ENCODE measurements at regions not wholly inside any gene's neighbourhood (a gene's known extent, or its start where the extent isn't known, plus 50 kb on each side); places are given as distances from the start of the nearest gene placed in this dataset.

DNA sequence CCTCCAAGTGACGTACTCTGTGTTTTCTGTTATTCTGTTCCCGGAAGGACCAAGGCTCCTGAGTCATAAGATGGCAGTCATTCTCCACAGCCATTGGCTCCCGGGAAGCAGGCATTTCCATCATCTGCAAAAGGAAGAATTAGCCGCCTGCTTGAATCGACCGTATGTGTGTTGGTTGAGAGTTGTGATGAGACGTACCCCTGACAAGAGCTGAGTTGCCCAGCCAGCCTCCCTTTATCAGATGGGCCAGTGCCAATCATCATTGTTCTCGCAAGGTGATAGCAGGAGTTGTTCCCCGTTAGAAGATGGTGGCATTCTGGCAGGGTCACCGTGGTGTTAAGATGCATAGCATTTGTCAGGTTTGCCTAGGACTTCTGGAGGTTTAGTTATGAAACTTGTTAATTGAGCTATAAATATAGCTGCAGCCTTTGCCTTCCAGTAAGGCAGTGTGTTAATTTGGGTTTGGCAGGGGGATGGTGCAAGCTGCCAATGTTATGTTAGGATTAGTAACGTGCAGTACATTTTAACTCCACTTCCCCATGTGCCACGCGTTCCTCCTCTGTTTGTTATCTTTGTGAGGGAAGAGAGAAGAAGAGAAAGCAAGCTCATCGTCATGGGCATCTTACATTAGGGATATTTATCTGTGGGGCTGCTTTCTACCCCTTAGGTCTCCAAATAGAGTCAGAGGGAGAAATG lies 652.7 kb upstream of the FANCL start:
- DNase-seq (ENCODE audit: low read depth) = no peak
- TF ChIP-seq, protein P1, sequence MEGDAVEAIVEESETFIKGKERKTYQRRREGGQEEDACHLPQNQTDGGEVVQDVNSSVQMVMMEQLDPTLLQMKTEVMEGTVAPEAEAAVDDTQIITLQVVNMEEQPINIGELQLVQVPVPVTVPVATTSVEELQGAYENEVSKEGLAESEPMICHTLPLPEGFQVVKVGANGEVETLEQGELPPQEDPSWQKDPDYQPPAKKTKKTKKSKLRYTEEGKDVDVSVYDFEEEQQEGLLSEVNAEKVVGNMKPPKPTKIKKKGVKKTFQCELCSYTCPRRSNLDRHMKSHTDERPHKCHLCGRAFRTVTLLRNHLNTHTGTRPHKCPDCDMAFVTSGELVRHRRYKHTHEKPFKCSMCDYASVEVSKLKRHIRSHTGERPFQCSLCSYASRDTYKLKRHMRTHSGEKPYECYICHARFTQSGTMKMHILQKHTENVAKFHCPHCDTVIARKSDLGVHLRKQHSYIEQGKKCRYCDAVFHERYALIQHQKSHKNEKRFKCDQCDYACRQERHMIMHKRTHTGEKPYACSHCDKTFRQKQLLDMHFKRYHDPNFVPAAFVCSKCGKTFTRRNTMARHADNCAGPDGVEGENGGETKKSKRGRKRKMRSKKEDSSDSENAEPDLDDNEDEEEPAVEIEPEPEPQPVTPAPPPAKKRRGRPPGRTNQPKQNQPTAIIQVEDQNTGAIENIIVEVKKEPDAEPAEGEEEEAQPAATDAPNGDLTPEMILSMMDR (IDR thresholded peaks at IDR 0.05; ENCODE audit: control insufficient read depth, extremely low read depth, insufficient read depth) = no peak
- no peak overlapping the region for H3K4me3 ChIP-seq (ENCODE audit: low read depth, low read length)

DNA sequence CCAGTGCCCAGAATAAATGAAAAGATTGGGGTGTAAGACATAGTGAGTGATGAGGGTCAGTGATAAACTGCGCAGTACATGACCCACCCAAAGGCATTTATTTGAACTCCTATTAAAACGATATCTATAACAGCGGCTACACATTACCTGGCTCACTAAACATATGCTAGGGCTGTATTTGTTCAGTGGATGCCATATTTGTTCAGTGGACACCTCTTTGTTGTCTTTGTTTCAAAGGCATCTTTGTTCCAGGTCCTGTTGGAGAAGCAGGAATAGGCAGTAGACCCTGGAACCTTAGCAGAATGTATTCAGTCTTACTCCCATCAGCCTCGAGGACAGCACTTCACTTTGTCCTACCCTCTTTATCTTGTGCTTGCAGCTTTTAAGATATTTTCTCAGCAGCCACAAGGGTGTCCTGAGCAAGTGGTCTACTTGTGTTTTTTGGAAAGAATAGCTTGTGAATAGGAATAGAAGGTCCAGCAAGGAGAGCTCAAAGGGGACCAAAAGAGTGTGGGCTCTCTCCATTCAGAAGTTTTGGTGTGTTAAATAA lies 650.8 kb upstream of the FANCL start:
- TF ChIP-seq, protein P1 (IDR thresholded peaks at IDR 0.05; ENCODE audit: control insufficient read depth, extremely low read depth, insufficient read depth) = no peak
- DNase-seq (ENCODE audit: low read depth) = no peak
- H3K4me3 ChIP-seq (ENCODE audit: low read depth, low read length) = no peak overlapping the region

DNA sequence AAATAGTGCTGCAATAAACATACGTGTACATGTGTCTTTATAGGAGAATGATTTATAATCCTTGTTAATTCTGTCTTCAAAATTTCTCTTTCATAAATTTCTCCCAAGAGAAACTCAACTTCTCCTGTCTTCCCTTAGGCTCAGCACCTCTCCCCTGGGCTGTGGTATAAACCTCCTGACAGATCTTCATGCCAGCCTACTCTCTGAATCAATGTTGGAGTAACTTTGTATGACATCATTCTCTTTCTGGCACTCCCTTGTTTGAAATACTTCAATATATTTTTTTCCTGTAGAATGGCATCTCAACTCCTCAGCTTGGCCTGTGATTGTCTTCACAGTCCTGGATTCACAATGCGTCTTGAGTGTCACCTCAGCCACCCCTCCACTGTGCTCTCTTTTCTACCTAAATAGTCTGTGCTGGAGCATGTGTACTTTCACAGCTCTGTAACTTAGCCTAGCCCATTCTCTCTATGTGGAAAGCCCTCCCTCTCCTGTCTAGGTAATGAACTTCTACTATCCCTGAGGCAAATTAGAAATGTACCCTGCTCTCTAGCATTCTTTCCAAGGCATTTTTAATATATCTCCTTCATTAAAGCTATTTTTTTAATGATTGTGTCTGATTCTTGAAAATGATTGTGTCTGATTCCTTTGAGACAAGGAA lies 649.9 kb upstream of the FANCL start:
- no peak overlapping the region for H3K4me3 ChIP-seq (ENCODE audit: low read depth, low read length)
- no peak for DNase-seq (ENCODE audit: low read depth)
- TF ChIP-seq, protein P1 (IDR thresholded peaks at IDR 0.05; ENCODE audit: control insufficient read depth, extremely low read depth, insufficient read depth) = no peak

DNA sequence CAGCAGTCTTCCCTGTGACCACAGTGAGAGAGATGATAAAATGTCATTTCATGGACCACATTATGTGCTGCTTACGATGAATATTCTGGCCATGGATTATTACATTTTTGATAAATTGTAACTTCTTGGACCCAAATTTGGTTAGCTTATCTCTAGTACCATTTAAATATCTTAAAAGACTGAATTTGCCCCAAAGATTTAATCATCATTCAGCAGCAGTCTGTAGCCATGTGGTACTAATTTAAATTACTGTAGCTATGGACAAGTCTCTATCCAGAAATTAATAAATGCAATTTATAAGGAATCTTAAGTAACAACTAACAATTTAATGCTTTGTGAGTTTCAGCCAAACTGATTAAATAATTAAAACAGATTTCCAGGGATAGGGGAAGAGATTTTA lies 644.9 kb upstream of the FANCL start:
- DNase-seq (ENCODE audit: low read depth) = no peak
- TF ChIP-seq, protein P1 (IDR thresholded peaks at IDR 0.05; ENCODE audit: control insufficient read depth, extremely low read depth, insufficient read depth) = no peak
- no peak overlapping the region for H3K4me3 ChIP-seq (ENCODE audit: low read depth, low read length)

DNA sequence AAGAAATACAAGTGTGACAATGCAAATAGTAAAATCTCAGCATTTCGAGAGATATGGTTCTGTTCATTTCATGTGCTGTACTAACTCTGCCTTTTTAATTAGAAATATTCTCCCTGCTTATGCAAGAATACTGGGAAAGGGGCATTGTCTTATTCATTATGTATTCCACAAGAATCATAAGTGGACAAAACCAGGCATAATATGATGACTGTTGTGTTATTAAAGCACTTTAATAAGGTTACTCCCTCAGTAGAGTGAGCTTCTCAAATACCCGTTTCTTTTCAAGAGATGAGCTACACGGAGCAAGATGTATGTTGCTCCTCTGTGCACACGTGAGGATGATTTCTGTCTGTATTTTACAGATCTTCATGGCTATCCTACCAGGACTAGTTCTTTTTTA lies 638.7 kb upstream of the FANCL start:
- no peak overlapping the region for H3K4me3 ChIP-seq (ENCODE audit: low read depth, low read length)
- TF ChIP-seq, protein P1 (IDR thresholded peaks at IDR 0.05; ENCODE audit: control insufficient read depth, extremely low read depth, insufficient read depth) = no peak
- no peak for DNase-seq (ENCODE audit: low read depth)

DNA sequence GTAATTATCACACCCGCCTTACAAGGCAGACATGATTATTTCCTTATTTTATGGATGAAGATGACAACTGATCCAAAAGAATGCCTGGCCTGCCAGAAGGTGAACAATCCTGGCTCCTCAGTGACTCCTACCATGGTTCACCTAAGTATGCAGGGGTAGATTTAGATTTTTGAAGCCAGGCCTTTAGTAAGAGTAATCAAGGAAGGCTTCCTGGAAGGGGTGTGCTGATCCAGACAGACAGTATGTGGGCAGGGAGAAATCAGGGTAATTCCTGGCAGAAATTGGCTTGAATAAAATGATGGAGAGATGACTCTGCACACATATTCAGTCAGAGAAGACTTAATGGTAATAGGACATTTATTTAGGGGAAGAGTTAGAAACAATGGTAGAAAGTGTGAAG lies 637.7 kb upstream of the FANCL start:
- no peak for DNase-seq (ENCODE audit: low read depth)
- TF ChIP-seq, protein P1 (IDR thresholded peaks at IDR 0.05; ENCODE audit: control insufficient read depth, extremely low read depth, insufficient read depth) = no peak
- no peak overlapping the region for H3K4me3 ChIP-seq (ENCODE audit: low read depth, low read length)
